ENCODE measurements at regions not wholly inside any gene's neighbourhood (a gene's known extent, or its start where the extent isn't known, plus 50 kb on each side); places are given as distances from the start of the nearest gene placed in this dataset.

GRCh38 chr11:80856066-80856465 is 1415.2 kb upstream of the TENM4 start:
- TF ChIP-seq CEBPB (IDR thresholded peaks at IDR 0.05) = no peak
- TF ChIP-seq CREB1 (IDR thresholded peaks at IDR 0.05; ENCODE audit: low read depth) = no peak

Data from Ishikawa (cell line).